KOPT-K1 (cell line): ENCODE measurements at regions not wholly inside any gene's neighbourhood (a gene's known extent, or its start where the extent isn't known, plus 50 kb on each side); places are given as distances from the start of the nearest gene placed in this dataset.

Experiments
- H3K27ac ChIP-seq: fragments of 200-600 bp; sonication (generic); 2 replicates; pipeline ENCODE4 v1.5.1; 2016; ENCODE audit warnings: antibody characterized with exemption, mild to moderate bottlenecking, low read depth, low read length; ENCODE audit not compliant: poor library complexity, severe bottlenecking
- H3K36me3 ChIP-seq: fragments of 200-600 bp; sonication (generic); 2 replicates; pipeline ENCODE4 v1.5.1; 2017; ENCODE audit warnings: antibody characterized with exemption, mild to moderate bottlenecking, low read length, moderate library complexity; ENCODE audit not compliant: insufficient read depth
- H3K9me3 ChIP-seq: fragments of 200-600 bp; sonication (generic); 2 replicates; pipeline ENCODE4 v1.5.1; 2017; ENCODE audit warnings: antibody characterized with exemption, low read length, mild to moderate bottlenecking; ENCODE audit not compliant: insufficient read depth, poor library complexity, severe bottlenecking

- no peaks in the 10 kb centered on the region for H3K9me3 ChIP-seq
- H3K27ac ChIP-seq, result no peak overlapping the region
- H3K36me3 ChIP-seq, result no peaks in the 10 kb centered on the region
Observed at GRCh38 chr10:123413353-123413752, 252.8 kb upstream of the GPR26 start.

GRCh38 chr10:123415523-123415922 is 250.6 kb upstream of the GPR26 start:
- Histone ChIP-seq H3K36me3 (no peaks in the 10 kb centered on the region), H3K9me3 (no peaks in the 10 kb centered on the region), H3K27ac (no peak overlapping the region)

GRCh38 chr10:123417414-123417813 is 248.7 kb upstream of the GPR26 start:
- Histone ChIP-seq H3K9me3 (no peaks in the 10 kb centered on the region), H3K36me3 (no peaks in the 10 kb centered on the region), H3K27ac (no peak overlapping the region)

GRCh38 chr10:123421461-123421860 is 244.7 kb upstream of the GPR26 start:
- no peaks in the 10 kb centered on the region for H3K9me3 ChIP-seq
- no peak overlapping the region for H3K27ac ChIP-seq
- no peaks in the 10 kb centered on the region for H3K36me3 ChIP-seq

GRCh38 chr10:123422261-123422660 is 243.9 kb upstream of the GPR26 start:
- no peak overlapping the region for H3K27ac ChIP-seq
- H3K9me3 ChIP-seq, result no peaks in the 10 kb centered on the region
- H3K36me3 ChIP-seq, result no peaks in the 10 kb centered on the region

- no peaks in the 10 kb centered on the region for H3K36me3 ChIP-seq
- no peak overlapping the region for H3K27ac ChIP-seq
- H3K9me3 ChIP-seq, result no peaks in the 10 kb centered on the region
Observed at GRCh38 chr10:123424537-123424936, 241.6 kb upstream of the GPR26 start.

GRCh38 chr10:123425680-123426079 is 240.5 kb upstream of the GPR26 start:
- H3K36me3 ChIP-seq, result no peaks in the 10 kb centered on the region
- no peak overlapping the region for H3K27ac ChIP-seq
- no peaks in the 10 kb centered on the region for H3K9me3 ChIP-seq

GRCh38 chr10:123427165-123427786 is 238.9 kb upstream of the GPR26 start:
- H3K9me3 ChIP-seq, result no peaks in the 10 kb centered on the region

GRCh38 chr10:123428391-123428790 is 237.8 kb upstream of the GPR26 start:
- Histone ChIP-seq H3K27ac (no peak overlapping the region), H3K9me3 (no peaks in the 10 kb centered on the region), H3K36me3 (no peaks in the 10 kb centered on the region)

More at GRCh38 chr10:123427165-123427786, 238.9 kb upstream of the GPR26 start:
- Histone ChIP-seq H3K27ac (no peak overlapping the region), H3K36me3 (no peaks in the 10 kb centered on the region)

- Histone ChIP-seq H3K27ac (no peak overlapping the region), H3K36me3 (no peaks in the 10 kb centered on the region), H3K9me3 (no peaks in the 10 kb centered on the region)
Observed at GRCh38 chr10:123429706-123430221, 236.4 kb upstream of the GPR26 start.

GRCh38 chr10:123433539-123433938 is 232.6 kb upstream of the GPR26 start:
- no peak overlapping the region for H3K27ac ChIP-seq
- no peaks in the 10 kb centered on the region for H3K9me3 ChIP-seq
- H3K36me3 ChIP-seq, result no peaks in the 10 kb centered on the region

GRCh38 chr10:123434435-123435039 is 231.6 kb upstream of the GPR26 start:
- no peaks in the 10 kb centered on the region for H3K36me3 ChIP-seq
- H3K27ac ChIP-seq, result no peak overlapping the region
- no peaks in the 10 kb centered on the region for H3K9me3 ChIP-seq

- no peaks in the 10 kb centered on the region for H3K9me3 ChIP-seq
- H3K36me3 ChIP-seq, result no peaks in the 10 kb centered on the region
- no peak overlapping the region for H3K27ac ChIP-seq
Observed at GRCh38 chr10:123442901-123443300, 223.3 kb upstream of the GPR26 start.

GRCh38 chr10:123443924-123444323 is 222.2 kb upstream of the GPR26 start:
- Histone ChIP-seq H3K27ac (no peak overlapping the region), H3K9me3 (no peaks in the 10 kb centered on the region)

GRCh38 chr10:123445261-123445775 is 220.8 kb upstream of the GPR26 start:
- Histone ChIP-seq H3K9me3 (no peaks in the 10 kb centered on the region), H3K27ac (no peak overlapping the region), H3K36me3 (no peaks in the 10 kb centered on the region)

More at GRCh38 chr10:123443924-123444323, 222.2 kb upstream of the GPR26 start:
- no peaks in the 10 kb centered on the region for H3K36me3 ChIP-seq
